Neural cell (in vitro differentiated cells): ENCODE measurements at regions not wholly inside any gene's neighbourhood (a gene's known extent, or its start where the extent isn't known, plus 50 kb on each side); places are given as distances from the start of the nearest gene placed in this dataset.

Experiments used
- H2AFZ ChIP-seq: fragments of 200-600, 300-800 bp; sonication (generic), shearing (Covaris generic); 2 replicates; pipeline ENCODE4 v1.6.0; 2014; ENCODE audit warnings: low read depth, mild to moderate bottlenecking, antibody characterized with exemption, low read length, moderate library complexity
- H3F3A ChIP-seq: fragments of 200-600 bp; shearing (Covaris generic); 2 replicates; pipeline ENCODE4 v1.6.1; 2016; ENCODE audit warnings: mild to moderate bottlenecking, moderate library complexity, mixed read lengths, antibody characterized with exemption, low read length; ENCODE audit not compliant: insufficient read depth, poor library complexity, severe bottlenecking
- H3K27ac ChIP-seq: fragments of 200-600, 300-800 bp; sonication (generic), shearing (Covaris generic); 2 replicates; pipeline ENCODE4 v1.5.1; 2014; ENCODE audit warnings: mild to moderate bottlenecking, low read length, moderate library complexity
- H3K27me3 ChIP-seq: fragments of 300-800, 200-600 bp; sonication (generic), shearing (Covaris generic); 2 replicates; pipeline ENCODE4 v1.6.0; 2014; ENCODE audit warnings: mild to moderate bottlenecking, low read depth, low read length, moderate library complexity; ENCODE audit not compliant: insufficient read depth
- H3K36me3 ChIP-seq: fragments of 300-800, 200-600 bp; sonication (generic), shearing (Covaris generic); 2 replicates; pipeline ENCODE4 v1.5.1; 2014; ENCODE audit warnings: mild to moderate bottlenecking, antibody characterized with exemption, low read length, moderate library complexity; ENCODE audit not compliant: insufficient read depth
- H3K4me2 ChIP-seq: fragments of 300-800, 200-600 bp; sonication (generic), shearing (Covaris generic); 2 replicates; pipeline ENCODE4 v1.6.0; 2014; ENCODE audit warnings: mild to moderate bottlenecking, low read length
- H3K4me3 ChIP-seq: fragments of 300-800, 200-600 bp; sonication (generic), shearing (Covaris generic); 2 replicates; pipeline ENCODE4 v1.5.1; 2014; ENCODE audit warnings: mild to moderate bottlenecking, low read length, moderate library complexity
- H3K79me2 ChIP-seq: fragments of 200-600 bp; shearing (Covaris generic); replicated peaks from 2 replicates; pipeline ENCODE4 v1.6.0; 2014; ENCODE audit warnings: mild to moderate bottlenecking, low read length, moderate library complexity; ENCODE audit not compliant: insufficient read depth
- H3K9ac ChIP-seq: fragments of 300-800, 200-600 bp; sonication (generic), shearing (Covaris generic); 2 replicates; pipeline ENCODE4 v1.6.1; 2016; ENCODE audit warnings: mild to moderate bottlenecking, low read length, mixed read lengths
- H3K9me2 ChIP-seq: fragments of 200-600 bp; shearing (Covaris generic); 2 replicates; pipeline ENCODE4 v1.6.1; 2016; ENCODE audit warnings: mild to moderate bottlenecking, low read length, mixed read lengths; ENCODE audit not compliant: insufficient read depth
- H3K9me3 ChIP-seq: fragments of 200-600, 300-800 bp; sonication (generic), shearing (Covaris generic); 2 replicates; pipeline ENCODE4 v1.6.1; 2016; ENCODE audit warnings: mild to moderate bottlenecking, mixed run types, low read length, moderate library complexity, mixed read lengths
- H4K20me1 ChIP-seq: fragments of 200-600 bp; shearing (Covaris generic); 2 replicates; pipeline ENCODE4 v1.6.1; 2016; ENCODE audit warnings: mild to moderate bottlenecking, mixed run types; ENCODE audit not compliant: insufficient read depth
- CTCF ChIP-seq: fragments of 450-650 bp; IDR thresholded peaks from 2 replicates; pipeline ENCODE4 v1.5.1; 2014; ENCODE audit warnings: antibody characterized with exemption, mild to moderate bottlenecking, moderate library complexity; ENCODE audit not compliant: poor library complexity, severe bottlenecking
- EP300 ChIP-seq: fragments of 450-650 bp; conservative IDR thresholded peaks from 2 replicates; pipeline ENCODE4 v1.6.1; 2014; ENCODE audit warnings: antibody characterized with exemption, mild to moderate bottlenecking, moderate library complexity; ENCODE audit not compliant: poor library complexity, severe bottlenecking
- EZH2 ChIP-seq: fragments of 200-600, 300-800 bp; shearing (Covaris generic), sonication (generic); IDR thresholded peaks from 2 replicates; pipeline ENCODE4 v1.6.1; 2014; ENCODE audit warnings: antibody characterized with exemption, low read length, borderline replicate concordance, mild to moderate bottlenecking; ENCODE audit not compliant: insufficient read depth, poor library complexity, severe bottlenecking
- MXI1 ChIP-seq: fragments of 450-650 bp; conservative IDR thresholded peaks from 2 replicates; pipeline ENCODE4 v1.6.1; 2014; ENCODE audit warnings: antibody characterized with exemption, mild to moderate bottlenecking; ENCODE audit not compliant: poor library complexity, severe bottlenecking
- POLR2AphosphoS5 ChIP-seq: IDR thresholded peaks from 2 replicates; pipeline ENCODE4 v1.6.1; 2012
- RAD21 ChIP-seq: fragments of 450-650 bp; conservative IDR thresholded peaks from 2 replicates; pipeline ENCODE4 v1.6.1; 2014; ENCODE audit warnings: antibody characterized with exemption, mild to moderate bottlenecking, moderate library complexity
- SMC3 ChIP-seq: fragments of 450-650 bp; conservative IDR thresholded peaks from 2 replicates; pipeline ENCODE4 v1.6.1; 2014; ENCODE audit warnings: antibody characterized with exemption, mild to moderate bottlenecking, moderate library complexity; ENCODE audit not compliant: poor library complexity
- TAF1 ChIP-seq: IDR thresholded peaks from 2 replicates; pipeline ENCODE4 v1.6.1; 2012; ENCODE audit warnings: low read depth
- TF ChIP-seq, protein P1 (sequence below): IDR thresholded peaks from 2 replicates; pipeline ENCODE4 v1.6.1; 2012; ENCODE audit warnings: borderline replicate concordance

DNA sequence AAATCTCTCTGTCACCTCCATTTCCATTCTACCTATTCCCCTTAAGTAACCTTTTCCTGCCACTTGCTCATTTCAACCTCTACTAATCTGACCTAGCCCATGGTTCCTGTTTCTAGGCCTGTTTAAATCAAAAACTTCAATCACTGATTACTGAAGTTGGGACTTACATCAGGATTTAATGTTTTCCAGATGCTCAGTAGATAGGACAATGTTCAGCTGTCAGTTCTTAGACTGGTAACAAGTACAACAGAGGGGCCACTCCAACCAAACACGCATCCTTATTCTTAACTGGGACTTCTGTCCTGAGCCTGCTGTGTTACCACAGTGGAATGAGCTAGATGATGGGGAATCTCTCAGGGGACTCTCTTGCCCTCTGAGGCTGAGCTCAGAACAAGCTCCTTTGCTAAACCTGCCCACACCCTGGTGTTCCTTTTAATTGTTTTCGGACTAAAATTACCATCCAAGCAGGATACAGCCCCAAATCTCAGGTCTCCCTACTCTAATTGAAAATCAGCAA, 974.6 kb downstream of the TTLL7 start:
- Histone ChIP-seq H3K4me2 (no peak overlapping the region), H3K4me3 (no peak overlapping the region), H3K27ac (no peak overlapping the region), H3K9me2 (no peaks in the 10 kb centered on the region), H3K36me3 (no peaks in the 10 kb centered on the region), H2AFZ (no peak overlapping the region), H3F3A (no peaks in the 10 kb centered on the region), H3K79me2 (no peaks in the 10 kb centered on the region), H4K20me1 (no peaks in the 10 kb centered on the region), H3K9me3 (peaks cover 4% of the 10 kb centered on the region), H3K27me3 (no peaks in the 10 kb centered on the region), H3K9ac (no peak overlapping the region)
- TF ChIP-seq POLR2AphosphoS5 (no peak), TAF1 (no peak), SMC3 (no peak), MXI1 (no peak), EZH2 (no peak), RAD21 (no peak), EP300 (no peak), CTCF (no peak)
- TF ChIP-seq, protein P1, sequence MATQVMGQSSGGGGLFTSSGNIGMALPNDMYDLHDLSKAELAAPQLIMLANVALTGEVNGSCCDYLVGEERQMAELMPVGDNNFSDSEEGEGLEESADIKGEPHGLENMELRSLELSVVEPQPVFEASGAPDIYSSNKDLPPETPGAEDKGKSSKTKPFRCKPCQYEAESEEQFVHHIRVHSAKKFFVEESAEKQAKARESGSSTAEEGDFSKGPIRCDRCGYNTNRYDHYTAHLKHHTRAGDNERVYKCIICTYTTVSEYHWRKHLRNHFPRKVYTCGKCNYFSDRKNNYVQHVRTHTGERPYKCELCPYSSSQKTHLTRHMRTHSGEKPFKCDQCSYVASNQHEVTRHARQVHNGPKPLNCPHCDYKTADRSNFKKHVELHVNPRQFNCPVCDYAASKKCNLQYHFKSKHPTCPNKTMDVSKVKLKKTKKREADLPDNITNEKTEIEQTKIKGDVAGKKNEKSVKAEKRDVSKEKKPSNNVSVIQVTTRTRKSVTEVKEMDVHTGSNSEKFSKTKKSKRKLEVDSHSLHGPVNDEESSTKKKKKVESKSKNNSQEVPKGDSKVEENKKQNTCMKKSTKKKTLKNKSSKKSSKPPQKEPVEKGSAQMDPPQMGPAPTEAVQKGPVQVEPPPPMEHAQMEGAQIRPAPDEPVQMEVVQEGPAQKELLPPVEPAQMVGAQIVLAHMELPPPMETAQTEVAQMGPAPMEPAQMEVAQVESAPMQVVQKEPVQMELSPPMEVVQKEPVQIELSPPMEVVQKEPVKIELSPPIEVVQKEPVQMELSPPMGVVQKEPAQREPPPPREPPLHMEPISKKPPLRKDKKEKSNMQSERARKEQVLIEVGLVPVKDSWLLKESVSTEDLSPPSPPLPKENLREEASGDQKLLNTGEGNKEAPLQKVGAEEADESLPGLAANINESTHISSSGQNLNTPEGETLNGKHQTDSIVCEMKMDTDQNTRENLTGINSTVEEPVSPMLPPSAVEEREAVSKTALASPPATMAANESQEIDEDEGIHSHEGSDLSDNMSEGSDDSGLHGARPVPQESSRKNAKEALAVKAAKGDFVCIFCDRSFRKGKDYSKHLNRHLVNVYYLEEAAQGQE, result no peak

- TF ChIP-seq SMC3 (no peak), TAF1 (no peak), EP300 (no peak), RAD21 (no peak), EZH2 (no peak)
- Histone ChIP-seq H3K79me2 (no peaks in the 10 kb centered on the region), H3K36me3 (no peaks in the 10 kb centered on the region), H3K4me2 (no peak overlapping the region), H4K20me1 (no peaks in the 10 kb centered on the region), H3K27me3 (no peaks in the 10 kb centered on the region), H3K9ac (no peak overlapping the region), H2AFZ (no peak overlapping the region), H3K4me3 (no peak overlapping the region), H3K9me3 (peaks cover 4% of the 10 kb centered on the region), H3K27ac (no peak overlapping the region), H3K9me2 (no peaks in the 10 kb centered on the region), H3F3A (no peaks in the 10 kb centered on the region)
Measured at GRCh38 chr1:83023212-83023611, 975.7 kb downstream of the TTLL7 start.
